ENCODE measurements at regions not wholly inside any gene's neighbourhood (a gene's known extent, or its start where the extent isn't known, plus 50 kb on each side); places are given as distances from the start of the nearest gene placed in this dataset.

- no peak for TF ChIP-seq EZH2phosphoT487 (IDR thresholded peaks at IDR 0.05; ENCODE audit: borderline replicate concordance, low read length)
- TF ChIP-seq CTCF (IDR thresholded peaks at IDR 0.05; ENCODE audit: low read depth, low read length, poor library complexity, severe bottlenecking): no peak
- H3K27me3 ChIP-seq (ENCODE audit: control insufficient read depth, low read length): no peaks in the 10 kb centered on the region
- H3K79me2 ChIP-seq (ENCODE audit: control insufficient read depth, low read length): no peaks in the 10 kb centered on the region
- no peak overlapping the region for H3K27ac ChIP-seq (ENCODE audit: low read depth, low read length)
- no peaks in the 10 kb centered on the region for H3K9me2 ChIP-seq (replicated peaks; ENCODE audit: control insufficient read depth, low read length)
- no peaks in the 10 kb centered on the region for H3K9me3 ChIP-seq (ENCODE audit: control insufficient read depth, insufficient read depth, low read length)
- H3F3A ChIP-seq (ENCODE audit: control insufficient read depth, insufficient read depth): no peaks in the 10 kb centered on the region
- H3K4me2 ChIP-seq (ENCODE audit: low read length): no peak overlapping the region
- no peak overlapping the region for H3K4me3 ChIP-seq (ENCODE audit: low read length)
- H4K20me1 ChIP-seq (ENCODE audit: control insufficient read depth, insufficient read depth, low read depth, low read length): no peaks in the 10 kb centered on the region
- H3K36me3 ChIP-seq (ENCODE audit: control insufficient read depth, low read length): no peaks in the 10 kb centered on the region
- H3K4me1 ChIP-seq (ENCODE audit: control insufficient read depth, low read length): no peaks in the 10 kb centered on the region
Measured at GRCh38 chr4:13877626-13878025, 250.1 kb upstream of the BOD1L1 start.

- Histone ChIP-seq H3K9me3 (ENCODE audit: control insufficient read depth, insufficient read depth, low read length) (no peaks in the 10 kb centered on the region), H3K27me3 (ENCODE audit: control insufficient read depth, low read length) (no peaks in the 10 kb centered on the region), H3K27ac (ENCODE audit: low read depth, low read length) (no peak overlapping the region), H3K9me2 (replicated peaks; ENCODE audit: control insufficient read depth, low read length) (no peaks in the 10 kb centered on the region), H3F3A (ENCODE audit: control insufficient read depth, insufficient read depth) (no peaks in the 10 kb centered on the region), H4K20me1 (ENCODE audit: control insufficient read depth, insufficient read depth, low read depth, low read length) (no peaks in the 10 kb centered on the region), H3K79me2 (ENCODE audit: control insufficient read depth, low read length) (no peaks in the 10 kb centered on the region), H3K4me1 (ENCODE audit: control insufficient read depth, low read length) (no peaks in the 10 kb centered on the region), H3K4me2 (ENCODE audit: low read length) (no peak overlapping the region), H3K36me3 (ENCODE audit: control insufficient read depth, low read length) (no peaks in the 10 kb centered on the region), H3K4me3 (ENCODE audit: low read length) (no peak overlapping the region)
- TF ChIP-seq CTCF (IDR thresholded peaks at IDR 0.05; ENCODE audit: low read depth, low read length, poor library complexity, severe bottlenecking) (no peak), EZH2phosphoT487 (IDR thresholded peaks at IDR 0.05; ENCODE audit: borderline replicate concordance, low read length) (no peak)
Measured at GRCh38 chr4:13881892-13882291, 254.4 kb upstream of the BOD1L1 start.

GRCh38 chr4:13887010-13887409 is 259.5 kb upstream of the BOD1L1 start:
- Histone ChIP-seq H3K27me3 (ENCODE audit: control insufficient read depth, low read length) (no peaks in the 10 kb centered on the region), H3K27ac (ENCODE audit: low read depth, low read length) (no peak overlapping the region), H3K4me1 (ENCODE audit: control insufficient read depth, low read length) (no peaks in the 10 kb centered on the region), H3K4me2 (ENCODE audit: low read length) (no peak overlapping the region), H3K36me3 (ENCODE audit: control insufficient read depth, low read length) (no peaks in the 10 kb centered on the region), H3K9me3 (ENCODE audit: control insufficient read depth, insufficient read depth, low read length) (no peaks in the 10 kb centered on the region), H4K20me1 (ENCODE audit: control insufficient read depth, insufficient read depth, low read depth, low read length) (no peaks in the 10 kb centered on the region), H3K79me2 (ENCODE audit: control insufficient read depth, low read length) (no peaks in the 10 kb centered on the region), H3K4me3 (ENCODE audit: low read length) (no peak overlapping the region), H3F3A (ENCODE audit: control insufficient read depth, insufficient read depth) (no peaks in the 10 kb centered on the region), H3K9me2 (replicated peaks; ENCODE audit: control insufficient read depth, low read length) (no peaks in the 10 kb centered on the region)
- TF ChIP-seq CTCF (IDR thresholded peaks at IDR 0.05; ENCODE audit: low read depth, low read length, poor library complexity, severe bottlenecking) (no peak), EZH2phosphoT487 (IDR thresholded peaks at IDR 0.05; ENCODE audit: borderline replicate concordance, low read length) (no peak)

GRCh38 chr4:13888112-13888511 is 260.6 kb upstream of the BOD1L1 start:
- no peaks in the 10 kb centered on the region for H4K20me1 ChIP-seq (ENCODE audit: control insufficient read depth, insufficient read depth, low read depth, low read length)
- no peaks in the 10 kb centered on the region for H3K9me3 ChIP-seq (ENCODE audit: control insufficient read depth, insufficient read depth, low read length)
- H3K27me3 ChIP-seq (ENCODE audit: control insufficient read depth, low read length): no peaks in the 10 kb centered on the region
- H3F3A ChIP-seq (ENCODE audit: control insufficient read depth, insufficient read depth): no peaks in the 10 kb centered on the region
- H3K79me2 ChIP-seq (ENCODE audit: control insufficient read depth, low read length): no peaks in the 10 kb centered on the region
- H3K36me3 ChIP-seq (ENCODE audit: control insufficient read depth, low read length): no peaks in the 10 kb centered on the region
- no peak overlapping the region for H3K27ac ChIP-seq (ENCODE audit: low read depth, low read length)
- TF ChIP-seq EZH2phosphoT487 (IDR thresholded peaks at IDR 0.05; ENCODE audit: borderline replicate concordance, low read length): no peak
- no peak for TF ChIP-seq CTCF (IDR thresholded peaks at IDR 0.05; ENCODE audit: low read depth, low read length, poor library complexity, severe bottlenecking)
- H3K4me2 ChIP-seq (ENCODE audit: low read length): no peak overlapping the region
- H3K9me2 ChIP-seq (replicated peaks; ENCODE audit: control insufficient read depth, low read length): no peaks in the 10 kb centered on the region; the same call in 1 of the 2 replicates
- H3K4me3 ChIP-seq (ENCODE audit: low read length): no peak overlapping the region
- no peaks in the 10 kb centered on the region for H3K4me1 ChIP-seq (ENCODE audit: control insufficient read depth, low read length)

All from DOHH2 (cell line).